Mesendoderm (in vitro differentiated cells): ENCODE measurements at regions not wholly inside any gene's neighbourhood (a gene's known extent, or its start where the extent isn't known, plus 50 kb on each side); places are given as distances from the start of the nearest gene placed in this dataset.

ENCODE experiments used
- DNase-seq: peaks from one replicate; pipeline ENCODE4 v3.0.0; 2013
- H2AK5ac ChIP-seq: 2 replicates; pipeline ENCODE4 v1.6.1; 2013; ENCODE audit warnings: low read length, inconsistent platforms
- H2BK120ac ChIP-seq: 2 replicates; pipeline ENCODE4 v1.6.1; 2013; ENCODE audit warnings: low read depth, mild to moderate bottlenecking, low read length, moderate library complexity, mixed read lengths
- H2BK15ac ChIP-seq: replicated peaks from 2 replicates; pipeline ENCODE4 v1.6.1; 2013; ENCODE audit warnings: low read depth, mild to moderate bottlenecking, moderate library complexity
- H2BK5ac ChIP-seq: 2 replicates; pipeline ENCODE4 v1.6.1; 2013; ENCODE audit warnings: low read length, inconsistent platforms
- H3K18ac ChIP-seq: 2 replicates; pipeline ENCODE4 v1.6.1; 2013; ENCODE audit warnings: mild to moderate bottlenecking, low read length, mixed read lengths
- H3K23ac ChIP-seq: one replicate; pipeline ENCODE4 v1.6.1; 2013; ENCODE audit warnings: low read length
- H3K27ac ChIP-seq: 2 replicates; pipeline ENCODE4 v1.5.1; 2013; ENCODE audit warnings: low read depth, mild to moderate bottlenecking, inconsistent platforms, low read length, moderate library complexity
- H3K27me3 ChIP-seq: 2 replicates; pipeline ENCODE4 v1.6.1; 2013; ENCODE audit warnings: low read length, control low read depth, mild to moderate bottlenecking, inconsistent platforms; ENCODE audit not compliant: insufficient read depth, poor library complexity
- H3K36me3 ChIP-seq: 2 replicates; pipeline ENCODE4 v1.6.1; 2013; ENCODE audit warnings: low read length, inconsistent platforms; ENCODE audit not compliant: control insufficient read depth, insufficient read depth
- H3K4ac ChIP-seq: one replicate; pipeline ENCODE4 v1.6.1; 2013; ENCODE audit warnings: low read depth, mild to moderate bottlenecking, low read length, moderate library complexity
- H3K4me1 ChIP-seq: 2 replicates; pipeline ENCODE4 v1.6.1; 2013; ENCODE audit warnings: low read depth, low read length, inconsistent platforms; ENCODE audit not compliant: control insufficient read depth
- H3K4me2 ChIP-seq: 2 replicates; pipeline ENCODE4 v1.6.1; 2013; ENCODE audit warnings: low read length
- H3K4me3 ChIP-seq: 2 replicates; pipeline ENCODE4 v1.5.1; 2013; ENCODE audit warnings: mild to moderate bottlenecking, low read length
- H3K56ac ChIP-seq: one replicate; pipeline ENCODE4 v1.6.1; 2013; ENCODE audit warnings: low read length
- H3K79me1 ChIP-seq: 2 replicates; pipeline ENCODE4 v1.6.1; 2013; ENCODE audit warnings: low read length, inconsistent platforms
- H3K79me2 ChIP-seq: 2 replicates; pipeline ENCODE4 v1.6.1; 2013; ENCODE audit warnings: mild to moderate bottlenecking, low read length; ENCODE audit not compliant: control insufficient read depth, insufficient read depth
- H3K9ac ChIP-seq: 2 replicates; pipeline ENCODE4 v1.6.1; 2013; ENCODE audit warnings: low read length, inconsistent platforms
- H4K5ac ChIP-seq: one replicate; pipeline ENCODE4 v1.6.1; 2013; ENCODE audit warnings: low read length
- H4K8ac ChIP-seq: one replicate; pipeline ENCODE4 v1.6.1; 2013; ENCODE audit warnings: low read depth, mild to moderate bottlenecking, control low read depth, low read length, moderate library complexity
- WGBS: extraction: QIAGEN DNeasy Blood & Tissue Kit; methylation state at CpG from one replicate; pipeline ENCODE4 v1.1.7; 2013; ENCODE audit warnings: low lambda C conversion rate, missing lambda C conversion rate; ENCODE audit not compliant: insufficient coverage; ENCODE audit errors: extremely low coverage; 5-methylcytosine and 5-hydroxymethylcytosine counted together

DNA sequence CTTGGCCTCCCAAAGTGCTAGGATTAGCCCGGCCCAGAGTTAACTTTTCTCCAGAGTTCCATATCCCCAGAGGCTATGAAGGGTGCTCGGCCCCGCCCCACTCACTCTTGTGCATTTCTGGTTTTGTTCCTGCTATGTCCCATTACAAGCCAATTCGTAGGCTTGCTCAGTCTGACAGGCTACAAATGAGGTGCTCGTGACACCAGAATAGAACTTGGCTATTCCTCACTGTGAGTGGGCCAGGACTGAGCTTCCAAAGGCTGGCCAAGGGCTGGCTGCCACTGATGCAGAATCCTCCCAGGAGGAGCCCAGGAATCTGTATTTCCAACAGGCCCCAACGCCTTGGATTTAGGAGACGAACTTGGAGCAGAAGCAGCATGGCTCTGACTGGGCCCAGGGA lies 282.7 kb upstream of the C2CD4B start:
- H3K9ac ChIP-seq = no peak overlapping the region
- no CpG with 5 or more reads among the region's 7 CpGs for WGBS
- no peaks in the 10 kb centered on the region for H3K79me2 ChIP-seq
- H4K8ac ChIP-seq = no peak overlapping the region
- H3K23ac ChIP-seq = no peak overlapping the region
- H2BK120ac ChIP-seq = no peak overlapping the region
- H3K56ac ChIP-seq = no peak overlapping the region
- no peak overlapping the region for H3K4ac ChIP-seq
- no peak overlapping the region for H3K27ac ChIP-seq
- H2BK15ac ChIP-seq = no peak overlapping the region
- H4K5ac ChIP-seq = no peak overlapping the region
- no peak overlapping the region for H3K4me2 ChIP-seq
- no peak overlapping the region for H3K18ac ChIP-seq
- no peaks in the 10 kb centered on the region for H3K36me3 ChIP-seq
- H3K27me3 ChIP-seq = no peaks in the 10 kb centered on the region
- peaks cover 2% of the 10 kb centered on the region for H3K79me1 ChIP-seq
- no peak overlapping the region for H2BK5ac ChIP-seq
- H3K4me1 ChIP-seq = peaks cover 12% of the 10 kb centered on the region
- H3K4me3 ChIP-seq = no peak overlapping the region
- DNase-seq = no peak
- H2AK5ac ChIP-seq = no peak overlapping the region

- Histone ChIP-seq H3K9ac (no peak overlapping the region), H3K79me1 (peaks cover 4% of the 10 kb centered on the region), H4K5ac (no peak overlapping the region), H3K4ac (peak overlapping the region; percentile 20), H3K18ac (no peak overlapping the region), H4K8ac (no peak overlapping the region), H3K4me2 (no peak overlapping the region), H2BK120ac (no peak overlapping the region), H3K4me3 (no peak overlapping the region), H3K36me3 (no peaks in the 10 kb centered on the region), H3K23ac (no peak overlapping the region), H3K27ac (no peak overlapping the region), H2AK5ac (no peak overlapping the region), H2BK5ac (no peak overlapping the region), H3K4me1 (peaks cover 12% of the 10 kb centered on the region), H3K56ac (no peak overlapping the region), H2BK15ac (no peak overlapping the region), H3K79me2 (peaks cover 1% of the 10 kb centered on the region), H3K27me3 (no peaks in the 10 kb centered on the region)
- DNase-seq = no peak
- WGBS = no CpG with 5 or more reads among the region's 1 CpG
Measured at GRCh38 chr15:62449638-62450037, 284.6 kb upstream of the C2CD4B start.

- peak overlapping the region; percentile 20 for H3K4ac ChIP-seq
- H3K27ac ChIP-seq = no peak overlapping the region
- no peaks in the 10 kb centered on the region for H3K36me3 ChIP-seq
- H2AK5ac ChIP-seq = no peak overlapping the region
- no peak overlapping the region for H3K56ac ChIP-seq
- H3K27me3 ChIP-seq = no peaks in the 10 kb centered on the region
- H3K4me1 ChIP-seq = peaks cover 12% of the 10 kb centered on the region
- H4K8ac ChIP-seq = no peak overlapping the region
- no peak overlapping the region for H4K5ac ChIP-seq
- H2BK5ac ChIP-seq = no peak overlapping the region
- peaks cover 1% of the 10 kb centered on the region for H3K79me2 ChIP-seq
- H3K23ac ChIP-seq = no peak overlapping the region
- no CpG with 5 or more reads among the region's 10 CpGs for WGBS
- no peak overlapping the region for H2BK15ac ChIP-seq
- no peak for DNase-seq
- no peak overlapping the region for H2BK120ac ChIP-seq
- no peak overlapping the region for H3K9ac ChIP-seq
- H3K79me1 ChIP-seq = peaks cover 4% of the 10 kb centered on the region
- H3K4me3 ChIP-seq = no peak overlapping the region
- H3K4me2 ChIP-seq = no peak overlapping the region
- H3K18ac ChIP-seq = no peak overlapping the region
Measured at GRCh38 chr15:62450061-62450460, 285.0 kb upstream of the C2CD4B start.

DNA sequence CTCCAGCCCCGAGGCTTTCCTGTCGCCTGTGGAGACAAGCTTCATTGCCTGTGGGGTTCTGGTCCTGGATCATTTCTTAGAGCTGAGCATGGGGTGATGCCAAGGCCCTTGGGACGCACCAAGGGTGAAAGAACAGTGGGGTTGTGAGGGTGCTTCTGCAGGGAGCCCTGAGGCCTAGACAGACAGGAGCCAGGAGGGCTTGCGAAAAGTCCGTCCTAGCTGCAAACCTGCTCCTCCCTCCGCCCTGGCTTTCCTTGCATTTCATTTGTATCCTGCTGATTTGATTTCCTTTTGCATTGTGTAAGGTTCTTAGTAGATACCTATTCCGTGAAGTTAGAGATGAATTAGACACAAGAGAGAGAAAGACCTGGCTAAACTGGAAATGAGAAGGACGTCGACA lies 286.9 kb upstream of the C2CD4B start:
- Histone ChIP-seq H3K23ac (no peak overlapping the region), H3K4ac (no peak overlapping the region), H3K18ac (peak overlapping the region; percentile 13), H3K4me3 (no peak overlapping the region), H3K4me2 (no peak overlapping the region), H4K8ac (no peak overlapping the region), H2BK120ac (no peak overlapping the region), H2AK5ac (no peak overlapping the region), H3K56ac (peak overlapping the region; percentile 3), H3K9ac (no peak overlapping the region), H4K5ac (no peak overlapping the region), H3K27me3 (no peaks in the 10 kb centered on the region), H2BK5ac (no peak overlapping the region), H2BK15ac (no peak overlapping the region), H3K79me2 (peaks cover 1% of the 10 kb centered on the region), H3K4me1 (peaks cover 12% of the 10 kb centered on the region), H3K36me3 (no peaks in the 10 kb centered on the region), H3K79me1 (peaks cover 4% of the 10 kb centered on the region), H3K27ac (no peak overlapping the region)
- no CpG with 5 or more reads among the region's 9 CpGs for WGBS
- DNase-seq = peak; percentile 68

GRCh38 chr15:62452667-62453066 lies 287.6 kb upstream of the C2CD4B start:
- Histone ChIP-seq H3K79me2 (peaks cover 1% of the 10 kb centered on the region), H2BK5ac (no peak overlapping the region), H2BK120ac (no peak overlapping the region), H2AK5ac (peak overlapping the region; percentile 10), H3K36me3 (no peaks in the 10 kb centered on the region), H2BK15ac (no peak overlapping the region), H3K27me3 (no peaks in the 10 kb centered on the region), H3K56ac (peak overlapping the region; percentile 29), H3K79me1 (peaks cover 6% of the 10 kb centered on the region), H3K9ac (no peak overlapping the region), H3K4me3 (no peak overlapping the region), H3K27ac (no peak overlapping the region), H3K4me1 (peaks cover 10% of the 10 kb centered on the region), H4K5ac (no peak overlapping the region), H4K8ac (no peak overlapping the region), H3K4me2 (no peak overlapping the region), H3K4ac (no peak overlapping the region), H3K18ac (peak overlapping the region; percentile 34), H3K23ac (peak overlapping the region; percentile 25)
- no peak for DNase-seq
- no CpG with 5 or more reads among the region's 4 CpGs for WGBS

DNA sequence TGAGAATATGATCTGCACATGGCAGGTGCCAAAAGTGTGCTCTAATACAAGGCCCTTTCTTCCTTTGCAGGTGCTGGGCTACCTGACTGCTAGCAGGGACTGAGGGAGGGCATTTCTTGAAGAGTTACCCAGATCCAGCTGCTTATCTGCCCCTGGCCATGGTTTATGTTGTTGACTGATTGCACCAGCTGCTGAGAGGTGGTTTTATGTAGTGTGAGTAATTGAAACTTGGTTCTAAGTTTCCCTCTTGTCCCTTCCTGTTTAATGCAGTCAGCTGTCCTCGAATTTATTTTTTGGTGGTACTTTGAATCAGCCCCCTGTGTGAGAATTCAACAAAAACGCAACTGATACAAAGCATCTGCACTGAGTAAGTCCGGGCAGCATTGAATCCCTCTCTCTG lies 288.3 kb upstream of the C2CD4B start:
- Histone ChIP-seq H3K4ac (no peak overlapping the region), H3K4me2 (no peak overlapping the region), H3K9ac (no peak overlapping the region), H2BK5ac (no peak overlapping the region), H4K8ac (no peak overlapping the region), H3K4me1 (peaks cover 8% of the 10 kb centered on the region), H3K27me3 (no peaks in the 10 kb centered on the region), H4K5ac (no peak overlapping the region), H3K27ac (no peak overlapping the region), H3K79me1 (peaks cover 10% of the 10 kb centered on the region), H3K79me2 (peaks cover 4% of the 10 kb centered on the region), H2BK15ac (no peak overlapping the region), H2BK120ac (no peak overlapping the region), H3K56ac (no peak overlapping the region), H3K4me3 (no peak overlapping the region), H3K18ac (no peak overlapping the region), H3K23ac (no peak overlapping the region), H2AK5ac (no peak overlapping the region), H3K36me3 (no peaks in the 10 kb centered on the region)
- no peak for DNase-seq
- WGBS = no CpG with 5 or more reads among the region's 3 CpGs
